Upper lobe of right lung (tissue), 1 donor: ENCODE measurements at regions not wholly inside any gene's neighbourhood (a gene's known extent, or its start where the extent isn't known, plus 50 kb on each side); places are given as distances from the start of the nearest gene placed in this dataset.

Source experiments
- ATAC-seq: fragments of 200-7000 bp; cut with Tn5 transposase; one replicate; pipeline ENCODE4 v1.9.1; 2020; ENCODE audit warnings: mild to moderate bottlenecking, moderate library complexity
- DNase-seq: peaks from one replicate; pipeline ENCODE4 v3.0.0-alpha.2; 2020
- H3K27ac ChIP-seq: fragments of 200-600 bp; one replicate; pipeline ENCODE4 v1.8.0; 2022
- H3K27me3 ChIP-seq: fragments of 200-600 bp; one replicate; pipeline ENCODE4 v1.8.0; 2022; ENCODE audit warnings: mild to moderate bottlenecking
- H3K36me3 ChIP-seq: fragments of 200-600 bp; one replicate; pipeline ENCODE4 v1.8.0; 2022
- H3K4me1 ChIP-seq: fragments of 200-600 bp; one replicate; pipeline ENCODE4 v1.8.0; 2022
- H3K4me3 ChIP-seq: fragments of 200-600 bp; one replicate; pipeline ENCODE4 v1.8.0; 2022; ENCODE audit warnings: mild to moderate bottlenecking
- H3K9me3 ChIP-seq: fragments of 200-600 bp; one replicate; pipeline ENCODE4 v1.8.0; 2022
- intact Hi-C: fragments of 100-400 bp; cut with DNase I; formaldehyde crosslinking; loops from one replicate; pipeline ENCODE4 v1.11.0; 2022
- TF ChIP-seq, protein P1 (sequence below): fragments of 200-600 bp; IDR thresholded peaks from one replicate; pipeline ENCODE4 v1.8.0; 2022; ENCODE audit warnings: antibody characterized with exemption
- donor health status: DM: no; HTN: yes; CAD: no; lungs with severe emphysema.

DNA sequence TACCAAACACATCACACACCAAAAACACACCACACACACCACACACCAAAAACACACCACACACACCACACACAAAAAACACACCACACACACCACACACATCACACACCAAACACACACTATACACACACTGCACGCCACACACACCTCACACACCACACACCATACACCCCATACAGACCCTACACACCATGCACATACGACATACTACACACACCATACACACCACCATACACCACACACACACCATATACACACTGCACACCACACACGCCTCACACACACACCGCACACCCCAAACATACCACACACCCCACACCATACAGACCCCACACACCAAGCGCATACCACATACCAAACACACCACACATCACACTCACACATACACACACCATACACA, 226.9 kb upstream of the PKN2 start:
- Histone ChIP-seq H3K4me3 (no peak overlapping the region), H3K36me3 (no peaks in the 10 kb centered on the region), H3K27me3 (peaks cover 10% of the 10 kb centered on the region), H3K9me3 (no peaks in the 10 kb centered on the region), H3K27ac (no peak overlapping the region), H3K4me1 (no peaks in the 10 kb centered on the region)
- intact Hi-C loops, result no loop called here
- ATAC-seq (peak; percentile 24), DNase-seq (no peak)
- TF ChIP-seq, protein P1, sequence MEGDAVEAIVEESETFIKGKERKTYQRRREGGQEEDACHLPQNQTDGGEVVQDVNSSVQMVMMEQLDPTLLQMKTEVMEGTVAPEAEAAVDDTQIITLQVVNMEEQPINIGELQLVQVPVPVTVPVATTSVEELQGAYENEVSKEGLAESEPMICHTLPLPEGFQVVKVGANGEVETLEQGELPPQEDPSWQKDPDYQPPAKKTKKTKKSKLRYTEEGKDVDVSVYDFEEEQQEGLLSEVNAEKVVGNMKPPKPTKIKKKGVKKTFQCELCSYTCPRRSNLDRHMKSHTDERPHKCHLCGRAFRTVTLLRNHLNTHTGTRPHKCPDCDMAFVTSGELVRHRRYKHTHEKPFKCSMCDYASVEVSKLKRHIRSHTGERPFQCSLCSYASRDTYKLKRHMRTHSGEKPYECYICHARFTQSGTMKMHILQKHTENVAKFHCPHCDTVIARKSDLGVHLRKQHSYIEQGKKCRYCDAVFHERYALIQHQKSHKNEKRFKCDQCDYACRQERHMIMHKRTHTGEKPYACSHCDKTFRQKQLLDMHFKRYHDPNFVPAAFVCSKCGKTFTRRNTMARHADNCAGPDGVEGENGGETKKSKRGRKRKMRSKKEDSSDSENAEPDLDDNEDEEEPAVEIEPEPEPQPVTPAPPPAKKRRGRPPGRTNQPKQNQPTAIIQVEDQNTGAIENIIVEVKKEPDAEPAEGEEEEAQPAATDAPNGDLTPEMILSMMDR, result no peak

GRCh38 chr1:88461007-88461406, 223.1 kb upstream of the PKN2 start:
- no peak overlapping the region for H3K27ac ChIP-seq
- no peak overlapping the region for H3K4me3 ChIP-seq
- peaks cover 10% of the 10 kb centered on the region for H3K27me3 ChIP-seq
- no peaks in the 10 kb centered on the region for H3K4me1 ChIP-seq
- H3K36me3 ChIP-seq, result no peaks in the 10 kb centered on the region
- DNase-seq (no peak), ATAC-seq (no peak)
- H3K9me3 ChIP-seq, result no peaks in the 10 kb centered on the region
- intact Hi-C loops, result no loop called here
- TF ChIP-seq, protein P1, result no peak

DNA sequence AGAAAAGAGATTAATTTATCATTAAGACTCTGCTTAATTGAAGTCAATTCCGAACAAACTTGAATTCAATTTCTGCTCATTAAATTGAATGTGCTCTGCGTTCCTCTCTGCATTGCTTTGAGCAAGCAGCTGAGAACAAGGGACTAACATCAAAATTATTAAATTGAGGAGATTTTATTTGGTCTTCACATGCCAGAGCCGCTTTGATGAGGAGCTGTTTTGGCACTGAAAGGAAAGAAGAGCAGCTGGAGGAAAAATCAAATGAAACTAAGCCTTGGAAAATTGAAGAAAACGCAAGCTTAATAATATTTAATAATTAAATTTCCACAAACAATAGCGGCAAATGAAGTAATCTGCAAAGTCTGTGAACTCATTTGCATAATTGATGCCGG, 222.0 kb upstream of the PKN2 start:
- Histone ChIP-seq H3K4me3 (peak overlapping the region; percentile 29), H3K4me1 (no peaks in the 10 kb centered on the region), H3K36me3 (no peaks in the 10 kb centered on the region), H3K27ac (peak overlapping the region; percentile 27), H3K27me3 (peaks cover 10% of the 10 kb centered on the region), H3K9me3 (no peaks in the 10 kb centered on the region)
- ATAC-seq (no peak), DNase-seq (no peak)
- TF ChIP-seq, protein P1, result no peak
- intact Hi-C loops, result no loop called here

DNA sequence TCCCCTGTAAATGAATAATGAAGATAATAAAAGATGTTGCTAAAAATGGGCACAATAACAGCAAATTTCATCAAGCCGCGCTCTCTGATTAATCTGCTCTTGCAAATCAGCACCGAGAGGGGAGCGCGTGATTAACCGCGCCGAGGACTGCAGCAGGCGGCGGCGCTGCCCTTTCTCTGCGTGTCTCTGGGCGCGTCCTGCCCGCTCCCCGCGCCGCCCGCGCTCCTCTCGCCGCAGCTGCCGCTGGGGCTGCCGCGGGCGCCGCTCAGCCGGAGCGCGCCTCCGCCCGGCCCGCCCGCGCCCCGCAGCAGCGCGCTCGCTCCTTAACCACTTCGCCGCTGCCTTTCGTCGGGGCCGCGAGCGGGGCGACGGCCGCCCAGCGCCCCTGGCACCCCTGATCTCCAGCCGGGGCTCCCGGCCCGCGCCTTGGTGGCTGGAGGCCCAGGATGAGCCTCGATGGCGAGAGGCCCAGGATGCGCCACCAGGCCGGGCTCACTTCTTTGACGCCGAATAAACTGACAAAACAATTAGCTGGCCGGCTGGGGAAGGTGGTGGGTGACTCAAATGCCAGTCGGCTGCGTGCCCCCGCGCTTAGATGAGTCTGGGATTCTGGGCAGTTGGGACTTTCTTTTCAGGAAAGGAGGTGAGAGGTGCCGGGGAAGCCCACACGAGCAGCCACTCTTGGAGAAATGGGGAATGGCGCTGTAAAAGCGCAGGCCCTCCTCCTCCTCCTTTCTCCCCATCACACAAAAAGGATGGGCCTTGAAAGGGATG, 221.4 kb upstream of the PKN2 start:
- TF ChIP-seq, protein P1, result no peak
- no peaks in the 10 kb centered on the region for H3K4me1 ChIP-seq
- DNase-seq, result no peak
- ATAC-seq, result peak; percentile 59
- peak overlapping the region; percentile 75 for H3K27ac ChIP-seq
- peaks cover 10% of the 10 kb centered on the region for H3K27me3 ChIP-seq
- intact Hi-C loops, result no loop called here
- no peaks in the 10 kb centered on the region for H3K9me3 ChIP-seq
- peak overlapping the region; percentile 29 for H3K4me3 ChIP-seq
- no peaks in the 10 kb centered on the region for H3K36me3 ChIP-seq

GRCh38 chr1:88463401-88463985, 220.6 kb upstream of the PKN2 start:
- TF ChIP-seq, protein P1, result no peak
- H3K9me3 ChIP-seq, result no peaks in the 10 kb centered on the region
- H3K4me1 ChIP-seq, result no peaks in the 10 kb centered on the region
- no peak for ATAC-seq
- H3K27ac ChIP-seq, result peak overlapping the region; percentile 75
- H3K36me3 ChIP-seq, result no peaks in the 10 kb centered on the region
- DNase-seq, result no peak
- peaks cover 10% of the 10 kb centered on the region for H3K27me3 ChIP-seq
- intact Hi-C loops, result no loop called here
- no peak overlapping the region for H3K4me3 ChIP-seq
